H1 (cell line): ENCODE measurements at regions not wholly inside any gene's neighbourhood (a gene's known extent, or its start where the extent isn't known, plus 50 kb on each side); places are given as distances from the start of the nearest gene placed in this dataset.

Experiments
- CTCF ChIA-PET: fragments of 300-600 bp; sonication (Branson Sonifier 250); formaldehyde crosslinking; loops from one replicate; lab custom pipeline; 2021; ENCODE audit not compliant: partially characterized antibody; lab: Charles Lee
- POLR2A ChIA-PET: fragments of 300-600 bp; sonication (Branson Sonifier 250); formaldehyde crosslinking; loops from one replicate; lab custom pipeline; 2021; ENCODE audit warnings: inconsistent platforms; ENCODE audit not compliant: partially characterized antibody; lab: Charles Lee
- DNase-seq, 2 experiments: peaks; one replicate each; pipeline versions ENCODE4 v3.0.0 to v3.0.0-alpha.2; 2010 to 2022; ENCODE audit warnings: low spot score in 2 of 2, low read depth in 1 of 2, mixed read lengths in 1 of 2
- FAIRE-seq: peaks from 2 replicates; lab custom pipeline; 2011; peaks lifted over from hg19 to GRCh38; lab: Jason Lieb, UNC
- H2AFZ ChIP-seq: 2 replicates; pipeline ENCODE4 v1.8.1; 2012; ENCODE audit warnings: low read length, inconsistent platforms
- H2AK5ac ChIP-seq: 2 replicates; pipeline ENCODE4 v1.6.1; 2013; ENCODE audit warnings: low read depth, low read length
- H2BK120ac ChIP-seq: replicated peaks from 2 replicates; pipeline ENCODE3; 2013; ENCODE audit warnings: low read depth, low read length, inconsistent platforms
- H2BK12ac ChIP-seq: 2 replicates; pipeline ENCODE4 v1.6.1; 2013; ENCODE audit warnings: low read depth, low read length
- H2BK15ac ChIP-seq: 2 replicates; pipeline ENCODE4 v1.6.1; 2013; ENCODE audit warnings: low read length
- H2BK20ac ChIP-seq: 2 replicates; pipeline ENCODE4 v1.6.1; 2013; ENCODE audit warnings: low read length
- H2BK5ac ChIP-seq: 2 replicates; pipeline ENCODE4 v1.6.1; 2013; ENCODE audit warnings: low read depth, low read length
- H3K14ac ChIP-seq: 2 replicates; pipeline ENCODE4 v1.6.1; 2013; ENCODE audit warnings: inconsistent platforms; ENCODE audit not compliant: insufficient read length
- H3K18ac ChIP-seq: 2 replicates; pipeline ENCODE4 v1.6.1; 2013; ENCODE audit warnings: low read length; ENCODE audit errors: extremely low read depth
- H3K23ac ChIP-seq: 2 replicates; pipeline ENCODE4 v1.6.1; 2013; ENCODE audit warnings: inconsistent platforms; ENCODE audit not compliant: insufficient read length
- H3K23me2 ChIP-seq: 2 replicates; pipeline ENCODE4 v1.6.1; 2013; ENCODE audit warnings: low read depth, low read length
- H3K27ac ChIP-seq: 2 replicates; pipeline ENCODE4 v1.6.1; 2011; ENCODE audit warnings: low read depth, low read length, inconsistent platforms
- H3K27me3 ChIP-seq, 4 experiments: replicated peaks in 1 of 4; 1 replicate in 1 of 4; 2 replicates in 3 of 4; pipeline versions ENCODE4 v1.6.1 to v1.8.1; 2011 to 2013; ENCODE audit warnings: low read length in 3 of 4, mild to moderate bottlenecking in 3 of 4, inconsistent platforms in 2 of 4, mixed read lengths in 2 of 4, moderate library complexity in 1 of 4; ENCODE audit not compliant: control insufficient read depth in 3 of 4, insufficient read depth in 3 of 4; ENCODE audit errors: extremely low read depth in 1 of 4
- H3K36me3 ChIP-seq, 4 experiments: 2 replicates each; pipeline versions ENCODE4 v1.6.1 to v1.8.1; 2011 to 2013; ENCODE audit warnings: mild to moderate bottlenecking in 4 of 4, low read length in 3 of 4, moderate library complexity in 2 of 4, control low read depth in 1 of 4, inconsistent platforms in 1 of 4; ENCODE audit not compliant: insufficient read depth in 4 of 4, control insufficient read depth in 2 of 4
- H3K4ac ChIP-seq: replicated peaks from 2 replicates; pipeline ENCODE3; 2013; ENCODE audit warnings: low read length, low read depth, mixed read lengths, inconsistent platforms; ENCODE audit not compliant: insufficient read length
- H3K4me1 ChIP-seq, 4 experiments: replicated peaks in 1 of 4; 1 replicate in 1 of 4; 2 replicates in 3 of 4; pipeline versions ENCODE4 v1.6.1 to v1.8.1; 2011 to 2013; ENCODE audit warnings: low read length in 3 of 4, inconsistent platforms in 2 of 4, mixed read lengths in 1 of 4; ENCODE audit not compliant: insufficient read depth in 4 of 4, control insufficient read depth in 3 of 4
- H3K4me2 ChIP-seq, 2 experiments: 2 replicates each; pipeline versions ENCODE4 v1.6.1 to v1.8.1; 2011 to 2013; ENCODE audit warnings: low read depth in 2 of 2, low read length in 2 of 2, control low read depth in 1 of 2, inconsistent platforms in 1 of 2, mild to moderate bottlenecking in 1 of 2; ENCODE audit not compliant: insufficient read depth in 1 of 2
- H3K4me3 ChIP-seq, 4 experiments: fragments of 200-600, 300-600 bp in 1 of 4; sonication (generic), shearing (Covaris generic), sonication (Bioruptor Twin) in 1 of 4; 2 replicates each; pipeline versions ENCODE4 v1.5.1 to v1.8.1; 2011 to 2016; ENCODE audit warnings: low read length in 4 of 4, low read depth in 3 of 4, control low read depth in 2 of 4, inconsistent platforms in 2 of 4, mild to moderate bottlenecking in 2 of 4, mixed read lengths in 1 of 4, moderate library complexity in 1 of 4; ENCODE audit not compliant: insufficient read depth in 2 of 4; ENCODE audit errors: extremely low read depth in 1 of 4
- H3K56ac ChIP-seq: replicated peaks from 2 replicates; pipeline ENCODE3; 2013; ENCODE audit warnings: low read depth, mild to moderate bottlenecking, mixed read lengths, low read length, inconsistent platforms; ENCODE audit not compliant: insufficient read length
- H3K79me1 ChIP-seq: 2 replicates; pipeline ENCODE4 v1.6.1; 2013; ENCODE audit warnings: low read depth, low read length, control low read depth
- H3K79me2 ChIP-seq, 2 experiments: 2 replicates each; pipeline versions ENCODE4 v1.6.1 to v1.8.1; 2012 to 2013; ENCODE audit warnings: low read length in 2 of 2, mild to moderate bottlenecking in 2 of 2, inconsistent platforms in 1 of 2; ENCODE audit not compliant: insufficient read depth in 2 of 2, control insufficient read depth in 1 of 2
- H3K9ac ChIP-seq, 4 experiments: replicated peaks in 1 of 4; 1 replicate in 1 of 4; 2 replicates in 3 of 4; pipeline versions ENCODE4 v1.6.1 to v1.8.1; 2011 to 2013; ENCODE audit warnings: low read depth in 3 of 4, low read length in 3 of 4, control low read depth in 2 of 4, mild to moderate bottlenecking in 2 of 4, moderate library complexity in 2 of 4, inconsistent platforms in 1 of 4; ENCODE audit errors: extremely low read depth in 1 of 4
- H3K9me3 ChIP-seq, 2 experiments: 2 replicates each; pipeline versions ENCODE4 v1.6.1 to v1.8.1; 2012 to 2013; ENCODE audit warnings: mild to moderate bottlenecking in 2 of 2, moderate library complexity in 2 of 2, control low read depth in 1 of 2, inconsistent platforms in 1 of 2, low read depth in 1 of 2, low read length in 1 of 2, mixed read lengths in 1 of 2; ENCODE audit not compliant: insufficient read depth in 2 of 2
- H4K20me1 ChIP-seq, 2 experiments: replicated peaks in 1 of 2; 2 replicates each; pipeline versions ENCODE3 to v1.8.1; 2011 to 2013; ENCODE audit warnings: inconsistent platforms in 2 of 2, low read length in 2 of 2, mild to moderate bottlenecking in 1 of 2; ENCODE audit not compliant: insufficient read depth in 2 of 2, control insufficient read depth in 1 of 2
- H4K5ac ChIP-seq: 2 replicates; pipeline ENCODE4 v1.6.1; 2013; ENCODE audit warnings: low read length, low read depth, mixed read lengths, inconsistent platforms; ENCODE audit not compliant: insufficient read length
- H4K8ac ChIP-seq: 2 replicates; pipeline ENCODE4 v1.8.0; 2013; ENCODE audit warnings: mild to moderate bottlenecking, moderate library complexity, low read length, inconsistent platforms; ENCODE audit not compliant: insufficient read depth; ENCODE audit errors: extremely low read depth
- H4K91ac ChIP-seq: replicated peaks from 2 replicates; pipeline ENCODE3; 2013; ENCODE audit warnings: low read length, mixed read lengths, inconsistent platforms; ENCODE audit not compliant: insufficient read length
- BRCA1 ChIP-seq: IDR thresholded peaks from 2 replicates; pipeline ENCODE4 v1.6.1; 2012; ENCODE audit warnings: low read depth, low read length, improper control_type of control experiment
- CHD1 ChIP-seq: IDR thresholded peaks from 2 replicates; pipeline ENCODE4 v1.6.1; 2012; ENCODE audit warnings: low read depth, low read length, improper control_type of control experiment
- GTF2F1 ChIP-seq: IDR thresholded peaks from 2 replicates; pipeline ENCODE4 v1.6.1; 2012; ENCODE audit warnings: low read depth, low read length, improper control_type of control experiment, borderline replicate concordance
- HDAC2 ChIP-seq, 2 experiments: fragments of 300-600 bp in 1 of 2; sonication (generic) in 1 of 2; IDR thresholded peaks; 2 replicates each; pipeline ENCODE4 v1.6.1; 2011 to 2012; ENCODE audit warnings: low read depth in 2 of 2, low read length in 2 of 2, mild to moderate bottlenecking in 2 of 2, moderate library complexity in 2 of 2, borderline replicate concordance in 1 of 2, inconsistent platforms in 1 of 2
- JUND ChIP-seq: IDR thresholded peaks from 2 replicates; pipeline ENCODE4 v1.6.1; 2011; ENCODE audit warnings: mild to moderate bottlenecking, improper control_type of control experiment, low read length
- RNF2 ChIP-seq: fragments of 200-900, 300-1000 bp; sonication (generic); IDR thresholded peaks from 2 replicates; pipeline ENCODE4 v1.7.1; 2016; ENCODE audit warnings: borderline replicate concordance, low read depth, mild to moderate bottlenecking, antibody characterized with exemption, low read length; ENCODE audit not compliant: poor library complexity, severe bottlenecking; ENCODE audit errors: missing control alignments
- RXRA ChIP-seq: IDR thresholded peaks from 2 replicates; pipeline ENCODE4 v1.6.1; 2011; ENCODE audit warnings: low read depth, mild to moderate bottlenecking, low read length, moderate library complexity; ENCODE audit not compliant: insufficient read depth
- SAP30 ChIP-seq: fragments of 300-600 bp; sonication (generic); IDR thresholded peaks from 2 replicates; pipeline ENCODE4 v1.7.1; 2012; ENCODE audit warnings: low read length, moderate library complexity, mild to moderate bottlenecking, inconsistent platforms; ENCODE audit not compliant: insufficient read depth, insufficient replicate concordance
- TCF12 ChIP-seq: IDR thresholded peaks from 2 replicates; pipeline ENCODE4 v1.6.1; 2011; ENCODE audit warnings: low read depth, mild to moderate bottlenecking, low read length
- WGBS, 2 experiments: shearing (Covaris generic) in 1 of 2; methylation state at CpG; one replicate each; pipeline versions ENCODE4 v1.1.6 to v1.1.7; 2013 to 2015; ENCODE audit warnings: low lambda C conversion rate in 2 of 2, mixed read lengths in 2 of 2, inconsistent platforms in 1 of 2, low coverage in 1 of 2, missing lambda C conversion rate in 1 of 2; ENCODE audit not compliant: insufficient replicate concordance in 2 of 2, insufficient coverage in 1 of 2, insufficient read length in 1 of 2; ENCODE audit errors: extremely low coverage in 1 of 2, missing lambda C conversion rate in 1 of 2; 5-methylcytosine and 5-hydroxymethylcytosine counted together

GRCh38 chr2:80863147-80863714, 558.7 kb upstream of the LRRTM1 start:
- Histone ChIP-seq H2AFZ (no peak overlapping the region; the same call in 1 of the 2 replicates), H3K4ac (no peak overlapping the region), H3K27me3 (no peaks in the 10 kb centered on the region), H3K9me3 (no peaks in the 10 kb centered on the region), H3K14ac (no peak overlapping the region), H4K91ac (no peak overlapping the region), H4K8ac (no peak overlapping the region; the same call in 1 of the 2 replicates), H2BK20ac (no peak overlapping the region), H3K27ac (no peak overlapping the region), H3K9ac (no peak overlapping the region), H3K79me2 (no peaks in the 10 kb centered on the region), H2BK12ac (no peak overlapping the region), H2BK15ac (no peak overlapping the region; the same call in 1 of the 2 replicates), H3K4me1 (0 out of 7 replicates have a peak, but pooled peaks cover 0 to 3% (median 0%) of the 10 kb centered on the region in 4 experiments), H3K4me3 (no peak overlapping the region), H3K23me2 (no peaks in the 10 kb centered on the region), H3K18ac (no peak overlapping the region), H2BK5ac (no peak overlapping the region), H3K36me3 (no peaks in the 10 kb centered on the region), H4K5ac (no peak overlapping the region), H3K79me1 (no peaks in the 10 kb centered on the region), H3K56ac (no peak overlapping the region), H2BK120ac (no peak overlapping the region), H2AK5ac (no peak overlapping the region), H3K23ac (no peak overlapping the region), H4K20me1 (no peaks in the 10 kb centered on the region), H3K4me2 (no peak overlapping the region)
- no peak for FAIRE-seq
- POLR2A ChIA-PET, result no interaction called here
- TF ChIP-seq SAP30, result no peak
- no peak for TF ChIP-seq CHD1
- TF ChIP-seq JUND, result no peak
- TF ChIP-seq RXRA, result no peak
- no peak for TF ChIP-seq TCF12
- TF ChIP-seq RNF2, result no peak
- no peak for TF ChIP-seq GTF2F1
- no peak for TF ChIP-seq HDAC2 (IDR thresholded peaks at IDR 0.05; ENCODE audit: borderline replicate concordance in 1 of 2, low read depth in 2 of 2, low read length in 2 of 2)
- no peak for TF ChIP-seq BRCA1
- 100% methylated on average over 4 of the region's 4 CpGs; no CpG with 5 or more reads in 1 of the 2 experiments for WGBS, 2 experiments
- CTCF ChIA-PET, result interaction anchor here (1.3 to 3.5 kb wide), 2 partner anchors 10 to 36 kb away, joined by 3 to 27 read pairs; no protein-coding TSS in a partner anchor
- DNase-seq, result no peak
